H1 (cell line): ENCODE measurements at regions not wholly inside any gene's neighbourhood (a gene's known extent, or its start where the extent isn't known, plus 50 kb on each side); places are given as distances from the start of the nearest gene placed in this dataset.

ENCODE experiments used
- CTCF ChIA-PET: fragments of 300-600 bp; sonication (Branson Sonifier 250); formaldehyde crosslinking; loops from one replicate; lab custom pipeline; 2021; ENCODE audit not compliant: partially characterized antibody; lab: Charles Lee
- POLR2A ChIA-PET: fragments of 300-600 bp; sonication (Branson Sonifier 250); formaldehyde crosslinking; loops from one replicate; lab custom pipeline; 2021; ENCODE audit warnings: inconsistent platforms; ENCODE audit not compliant: partially characterized antibody; lab: Charles Lee
- DNase-seq, 2 experiments: peaks; one replicate each; pipeline versions ENCODE4 v3.0.0 to v3.0.0-alpha.2; 2010 to 2022; ENCODE audit warnings: low spot score in 2 of 2, low read depth in 1 of 2, mixed read lengths in 1 of 2
- FAIRE-seq: peaks from 2 replicates; lab custom pipeline; 2011; peaks lifted over from hg19 to GRCh38; lab: Jason Lieb, UNC
- H2AFZ ChIP-seq: 2 replicates; pipeline ENCODE4 v1.8.1; 2012; ENCODE audit warnings: low read length, inconsistent platforms
- H2AK5ac ChIP-seq: 2 replicates; pipeline ENCODE4 v1.6.1; 2013; ENCODE audit warnings: low read depth, low read length
- H2BK120ac ChIP-seq: replicated peaks from 2 replicates; pipeline ENCODE3; 2013; ENCODE audit warnings: low read depth, low read length, inconsistent platforms
- H2BK12ac ChIP-seq: 2 replicates; pipeline ENCODE4 v1.6.1; 2013; ENCODE audit warnings: low read depth, low read length
- H2BK15ac ChIP-seq: 2 replicates; pipeline ENCODE4 v1.6.1; 2013; ENCODE audit warnings: low read length
- H2BK20ac ChIP-seq: 2 replicates; pipeline ENCODE4 v1.6.1; 2013; ENCODE audit warnings: low read length
- H2BK5ac ChIP-seq: 2 replicates; pipeline ENCODE4 v1.6.1; 2013; ENCODE audit warnings: low read depth, low read length
- H3K14ac ChIP-seq: 2 replicates; pipeline ENCODE4 v1.6.1; 2013; ENCODE audit warnings: inconsistent platforms; ENCODE audit not compliant: insufficient read length
- H3K18ac ChIP-seq: 2 replicates; pipeline ENCODE4 v1.6.1; 2013; ENCODE audit warnings: low read length; ENCODE audit errors: extremely low read depth
- H3K23ac ChIP-seq: 2 replicates; pipeline ENCODE4 v1.6.1; 2013; ENCODE audit warnings: inconsistent platforms; ENCODE audit not compliant: insufficient read length
- H3K23me2 ChIP-seq: 2 replicates; pipeline ENCODE4 v1.6.1; 2013; ENCODE audit warnings: low read depth, low read length
- H3K27ac ChIP-seq: 2 replicates; pipeline ENCODE4 v1.6.1; 2011; ENCODE audit warnings: low read depth, low read length, inconsistent platforms
- H3K27me3 ChIP-seq, 4 experiments: replicated peaks in 1 of 4; 1 replicate in 1 of 4; 2 replicates in 3 of 4; pipeline versions ENCODE4 v1.6.1 to v1.8.1; 2011 to 2013; ENCODE audit warnings: low read length in 3 of 4, mild to moderate bottlenecking in 3 of 4, inconsistent platforms in 2 of 4, mixed read lengths in 2 of 4, moderate library complexity in 1 of 4; ENCODE audit not compliant: control insufficient read depth in 3 of 4, insufficient read depth in 3 of 4; ENCODE audit errors: extremely low read depth in 1 of 4
- H3K36me3 ChIP-seq, 4 experiments: 2 replicates each; pipeline versions ENCODE4 v1.6.1 to v1.8.1; 2011 to 2013; ENCODE audit warnings: mild to moderate bottlenecking in 4 of 4, low read length in 3 of 4, moderate library complexity in 2 of 4, control low read depth in 1 of 4, inconsistent platforms in 1 of 4; ENCODE audit not compliant: insufficient read depth in 4 of 4, control insufficient read depth in 2 of 4
- H3K4ac ChIP-seq: replicated peaks from 2 replicates; pipeline ENCODE3; 2013; ENCODE audit warnings: low read length, low read depth, mixed read lengths, inconsistent platforms; ENCODE audit not compliant: insufficient read length
- H3K4me1 ChIP-seq, 4 experiments: replicated peaks in 1 of 4; 1 replicate in 1 of 4; 2 replicates in 3 of 4; pipeline versions ENCODE4 v1.6.1 to v1.8.1; 2011 to 2013; ENCODE audit warnings: low read length in 3 of 4, inconsistent platforms in 2 of 4, mixed read lengths in 1 of 4; ENCODE audit not compliant: insufficient read depth in 4 of 4, control insufficient read depth in 3 of 4
- H3K4me2 ChIP-seq, 2 experiments: 2 replicates each; pipeline versions ENCODE4 v1.6.1 to v1.8.1; 2011 to 2013; ENCODE audit warnings: low read depth in 2 of 2, low read length in 2 of 2, control low read depth in 1 of 2, inconsistent platforms in 1 of 2, mild to moderate bottlenecking in 1 of 2; ENCODE audit not compliant: insufficient read depth in 1 of 2
- H3K4me3 ChIP-seq, 4 experiments: fragments of 200-600, 300-600 bp in 1 of 4; sonication (generic), shearing (Covaris generic), sonication (Bioruptor Twin) in 1 of 4; 2 replicates each; pipeline versions ENCODE4 v1.5.1 to v1.8.1; 2011 to 2016; ENCODE audit warnings: low read length in 4 of 4, low read depth in 3 of 4, control low read depth in 2 of 4, inconsistent platforms in 2 of 4, mild to moderate bottlenecking in 2 of 4, mixed read lengths in 1 of 4, moderate library complexity in 1 of 4; ENCODE audit not compliant: insufficient read depth in 2 of 4; ENCODE audit errors: extremely low read depth in 1 of 4
- H3K56ac ChIP-seq: replicated peaks from 2 replicates; pipeline ENCODE3; 2013; ENCODE audit warnings: low read depth, mild to moderate bottlenecking, mixed read lengths, low read length, inconsistent platforms; ENCODE audit not compliant: insufficient read length
- H3K79me1 ChIP-seq: 2 replicates; pipeline ENCODE4 v1.6.1; 2013; ENCODE audit warnings: low read depth, low read length, control low read depth
- H3K79me2 ChIP-seq, 2 experiments: 2 replicates each; pipeline versions ENCODE4 v1.6.1 to v1.8.1; 2012 to 2013; ENCODE audit warnings: low read length in 2 of 2, mild to moderate bottlenecking in 2 of 2, inconsistent platforms in 1 of 2; ENCODE audit not compliant: insufficient read depth in 2 of 2, control insufficient read depth in 1 of 2
- H3K9ac ChIP-seq, 4 experiments: replicated peaks in 1 of 4; 1 replicate in 1 of 4; 2 replicates in 3 of 4; pipeline versions ENCODE4 v1.6.1 to v1.8.1; 2011 to 2013; ENCODE audit warnings: low read depth in 3 of 4, low read length in 3 of 4, control low read depth in 2 of 4, mild to moderate bottlenecking in 2 of 4, moderate library complexity in 2 of 4, inconsistent platforms in 1 of 4; ENCODE audit errors: extremely low read depth in 1 of 4
- H3K9me3 ChIP-seq, 2 experiments: 2 replicates each; pipeline versions ENCODE4 v1.6.1 to v1.8.1; 2012 to 2013; ENCODE audit warnings: mild to moderate bottlenecking in 2 of 2, moderate library complexity in 2 of 2, control low read depth in 1 of 2, inconsistent platforms in 1 of 2, low read depth in 1 of 2, low read length in 1 of 2, mixed read lengths in 1 of 2; ENCODE audit not compliant: insufficient read depth in 2 of 2
- H4K20me1 ChIP-seq, 2 experiments: replicated peaks in 1 of 2; 2 replicates each; pipeline versions ENCODE3 to v1.8.1; 2011 to 2013; ENCODE audit warnings: inconsistent platforms in 2 of 2, low read length in 2 of 2, mild to moderate bottlenecking in 1 of 2; ENCODE audit not compliant: insufficient read depth in 2 of 2, control insufficient read depth in 1 of 2
- H4K5ac ChIP-seq: 2 replicates; pipeline ENCODE4 v1.6.1; 2013; ENCODE audit warnings: low read length, low read depth, mixed read lengths, inconsistent platforms; ENCODE audit not compliant: insufficient read length
- H4K8ac ChIP-seq: 2 replicates; pipeline ENCODE4 v1.8.0; 2013; ENCODE audit warnings: mild to moderate bottlenecking, moderate library complexity, low read length, inconsistent platforms; ENCODE audit not compliant: insufficient read depth; ENCODE audit errors: extremely low read depth
- H4K91ac ChIP-seq: replicated peaks from 2 replicates; pipeline ENCODE3; 2013; ENCODE audit warnings: low read length, mixed read lengths, inconsistent platforms; ENCODE audit not compliant: insufficient read length
- BRCA1 ChIP-seq: IDR thresholded peaks from 2 replicates; pipeline ENCODE4 v1.6.1; 2012; ENCODE audit warnings: low read depth, low read length, improper control_type of control experiment
- CBX5 ChIP-seq: fragments of 300-800, 300-1000 bp; sonication (generic); IDR thresholded peaks from 2 replicates; pipeline ENCODE4 v1.7.1; 2016; ENCODE audit warnings: antibody characterized with exemption, low read length, low read depth
- CEBPB ChIP-seq: IDR thresholded peaks from 2 replicates; pipeline ENCODE4 v1.6.1; 2012; ENCODE audit warnings: low read depth, low read length
- CHD2 ChIP-seq: IDR thresholded peaks from 2 replicates; pipeline ENCODE4 v1.6.1; 2012; ENCODE audit warnings: low read length, improper control_type of control experiment
- KDM4A ChIP-seq: IDR thresholded peaks from one replicate; pipeline ENCODE4 v1.7.1; 2012; ENCODE audit warnings: low read depth, mild to moderate bottlenecking, moderate library complexity, low read length, inconsistent platforms; ENCODE audit not compliant: severe bottlenecking
- KDM5A ChIP-seq: fragments of 200-600 bp; IDR thresholded peaks from 2 replicates; pipeline ENCODE4 v1.7.1; 2012; ENCODE audit warnings: mild to moderate bottlenecking, low read length, inconsistent platforms, mixed read lengths
- MAFK ChIP-seq: IDR thresholded peaks from 2 replicates; pipeline ENCODE4 v1.6.1; 2012; ENCODE audit warnings: low read depth, mild to moderate bottlenecking, improper control_type of control experiment, low read length
- POLR2A ChIP-seq, 2 experiments: IDR thresholded peaks; 1 replicate in 1 of 2; 2 replicates in 1 of 2; pipeline ENCODE4 v1.6.1; 2011; ENCODE audit warnings: low read depth in 2 of 2, low read length in 2 of 2, mild to moderate bottlenecking in 2 of 2; ENCODE audit errors: control extremely low read depth in 1 of 2
- RBBP5 ChIP-seq: IDR thresholded peaks from 2 replicates; pipeline ENCODE4 v1.7.1; 2012; ENCODE audit warnings: low read depth, mild to moderate bottlenecking, inconsistent platforms, low read length, moderate library complexity, borderline replicate concordance
- RNF2 ChIP-seq: fragments of 200-900, 300-1000 bp; sonication (generic); IDR thresholded peaks from 2 replicates; pipeline ENCODE4 v1.7.1; 2016; ENCODE audit warnings: borderline replicate concordance, low read depth, mild to moderate bottlenecking, antibody characterized with exemption, low read length; ENCODE audit not compliant: poor library complexity, severe bottlenecking; ENCODE audit errors: missing control alignments
- SIRT6 ChIP-seq: IDR thresholded peaks from one replicate; pipeline ENCODE4 v1.7.1; 2012; ENCODE audit warnings: low read length, inconsistent platforms
- SP4 ChIP-seq: IDR thresholded peaks from 2 replicates; pipeline ENCODE4 v1.6.1; 2012; ENCODE audit warnings: low read length, inconsistent platforms
- SRF ChIP-seq: IDR thresholded peaks from 2 replicates; pipeline ENCODE4 v1.6.1; 2011; ENCODE audit warnings: mild to moderate bottlenecking, low read depth, low read length, moderate library complexity
- TEAD4 ChIP-seq: IDR thresholded peaks from 2 replicates; pipeline ENCODE4 v1.6.1; 2012; ENCODE audit warnings: low read depth, low read length, inconsistent platforms, mixed read lengths
- WGBS, 2 experiments: shearing (Covaris generic) in 1 of 2; methylation state at CpG; one replicate each; pipeline versions ENCODE4 v1.1.6 to v1.1.7; 2013 to 2015; ENCODE audit warnings: low lambda C conversion rate in 2 of 2, mixed read lengths in 2 of 2, inconsistent platforms in 1 of 2, low coverage in 1 of 2, missing lambda C conversion rate in 1 of 2; ENCODE audit not compliant: insufficient replicate concordance in 2 of 2, insufficient coverage in 1 of 2, insufficient read length in 1 of 2; ENCODE audit errors: extremely low coverage in 1 of 2, missing lambda C conversion rate in 1 of 2; 5-methylcytosine and 5-hydroxymethylcytosine counted together
- TF ChIP-seq, protein P1 (sequence below): IDR thresholded peaks from 2 replicates; pipeline ENCODE4 v1.6.1; 2012; ENCODE audit warnings: low read length, inconsistent platforms

DNA sequence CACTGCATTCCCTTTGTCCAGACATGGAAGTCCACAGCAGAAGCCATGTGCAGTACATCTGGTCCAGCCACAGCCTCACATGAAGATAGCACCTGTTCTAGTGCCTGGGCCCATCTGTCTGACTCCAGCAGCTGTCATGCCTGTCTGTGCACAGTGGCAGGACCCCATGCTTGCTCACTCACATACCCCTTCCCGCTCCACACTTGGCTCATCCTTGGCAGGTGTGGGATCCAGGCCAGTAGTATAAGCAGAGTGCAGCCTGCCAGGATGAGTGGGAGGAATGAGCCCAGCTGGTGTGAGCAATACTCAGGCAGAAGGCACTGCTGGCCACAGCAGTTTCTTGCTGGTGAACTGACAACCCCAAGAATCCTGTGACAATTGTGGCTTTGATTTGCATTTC, 168.0 kb downstream of the PRDM9 start:
- Histone ChIP-seq H3K4me1 (no peaks in the 10 kb centered on the region), H4K20me1 (no peaks in the 10 kb centered on the region), H3K4me2 (no peak overlapping the region), H3K27ac (no peak overlapping the region), H4K5ac (no peak overlapping the region), H3K9me3 (no peaks in the 10 kb centered on the region), H2BK20ac (no peak overlapping the region), H3K36me3 (no peaks in the 10 kb centered on the region), H3K27me3 (no peaks in the 10 kb centered on the region), H3K18ac (no peak overlapping the region), H4K91ac (no peak overlapping the region), H2BK12ac (no peak overlapping the region), H3K23me2 (no peaks in the 10 kb centered on the region), H3K14ac (no peak overlapping the region), H3K56ac (no peak overlapping the region), H2BK5ac (no peak overlapping the region), H3K4me3 (no peak overlapping the region), H3K23ac (no peak overlapping the region), H2AFZ (no peak overlapping the region), H3K79me1 (no peaks in the 10 kb centered on the region), H4K8ac (no peak overlapping the region), H2BK120ac (no peak overlapping the region), H2BK15ac (no peak overlapping the region), H3K9ac (no peak overlapping the region), H3K79me2 (no peaks in the 10 kb centered on the region), H3K4ac (no peak overlapping the region), H2AK5ac (no peak overlapping the region)
- DNase-seq (no peak), FAIRE-seq (no peak)
- POLR2A ChIA-PET, result no interaction called here
- CTCF ChIA-PET, result no interaction called here
- 67% methylated on average over 1 of the region's 1 CpG; no CpG with 5 or more reads in 1 of the 2 experiments for WGBS, 2 experiments
- TF ChIP-seq CEBPB (no peak), SP4 (no peak), KDM5A (no peak), CHD2 (no peak), RBBP5 (no peak), CBX5 (no peak), SIRT6 (no peak), MAFK (no peak), BRCA1 (no peak), RNF2 (no peak), KDM4A (no peak), TEAD4 (no peak), SRF (no peak), POLR2A (IDR thresholded peaks at IDR 0.05; ENCODE audit: control extremely low read depth in 1 of 2, low read depth in 2 of 2, low read length in 2 of 2) (no peak)
- TF ChIP-seq, protein P1, sequence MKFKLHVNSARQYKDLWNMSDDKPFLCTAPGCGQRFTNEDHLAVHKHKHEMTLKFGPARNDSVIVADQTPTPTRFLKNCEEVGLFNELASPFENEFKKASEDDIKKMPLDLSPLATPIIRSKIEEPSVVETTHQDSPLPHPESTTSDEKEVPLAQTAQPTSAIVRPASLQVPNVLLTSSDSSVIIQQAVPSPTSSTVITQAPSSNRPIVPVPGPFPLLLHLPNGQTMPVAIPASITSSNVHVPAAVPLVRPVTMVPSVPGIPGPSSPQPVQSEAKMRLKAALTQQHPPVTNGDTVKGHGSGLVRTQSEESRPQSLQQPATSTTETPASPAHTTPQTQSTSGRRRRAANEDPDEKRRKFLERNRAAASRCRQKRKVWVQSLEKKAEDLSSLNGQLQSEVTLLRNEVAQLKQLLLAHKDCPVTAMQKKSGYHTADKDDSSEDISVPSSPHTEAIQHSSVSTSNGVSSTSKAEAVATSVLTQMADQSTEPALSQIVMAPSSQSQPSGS, result no peak
